B cell (primary cell): ENCODE measurements at regions not wholly inside any gene's neighbourhood (a gene's known extent, or its start where the extent isn't known, plus 50 kb on each side); places are given as distances from the start of the nearest gene placed in this dataset.

ENCODE experiments used
- CTCF ChIP-seq: fragments of 200-600 bp; IDR thresholded peaks from one replicate; pipeline ENCODE4 v1.8.0; 2022; ENCODE audit warnings: antibody characterized with exemption, mild to moderate bottlenecking
- EZH2 ChIP-seq: IDR thresholded peaks from 2 replicates; pipeline ENCODE4 v1.6.1; 2012; ENCODE audit warnings: borderline replicate concordance, low read depth, mild to moderate bottlenecking, moderate library complexity, low read length; ENCODE audit not compliant: insufficient read depth, poor library complexity, severe bottlenecking

DNA sequence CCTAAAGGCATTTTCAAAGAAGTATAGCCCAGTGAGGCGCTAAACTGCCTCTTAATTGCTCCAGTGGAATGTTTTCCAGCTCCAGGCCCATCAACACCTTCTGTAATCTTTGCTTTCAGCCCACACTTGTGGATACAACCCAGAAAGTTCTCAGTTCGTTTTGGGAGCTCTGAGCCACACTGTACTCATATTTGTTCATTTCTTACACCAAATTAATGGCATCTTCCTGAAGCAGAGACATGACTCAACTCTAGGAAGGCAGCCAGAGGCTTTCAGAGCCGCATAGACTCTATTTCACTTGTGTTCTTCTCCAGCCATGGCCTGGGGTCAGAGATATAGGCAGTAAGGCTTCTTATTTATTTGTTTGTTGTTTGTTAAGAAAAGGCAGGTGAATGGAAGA is 175.5 kb upstream of the NCAM1 start:
- no peak for TF ChIP-seq CTCF
- TF ChIP-seq EZH2, result no peak
